Adrenal gland (tissue), 9 donors: ENCODE measurements at regions not wholly inside any gene's neighbourhood (a gene's known extent, or its start where the extent isn't known, plus 50 kb on each side); places are given as distances from the start of the nearest gene placed in this dataset.

Experiments used
- DNase-seq, 7 donors: peaks; one replicate each; pipeline ENCODE4 v3.0.0-alpha.2; 2019 to 2020
- H3K27ac ChIP-seq, 5 donors: fragments of 200-600 bp; sonication (generic) in 4 of 5; 1 replicate in 3 of 5; 2 replicates in 2 of 5; pipeline versions ENCODE4 v1.5.1 to v1.8.0; 2016 to 2020; ENCODE audit warnings: mild to moderate bottlenecking in 1 of 5
- H3K27me3 ChIP-seq: fragments of 200-600 bp; 2 replicates; pipeline ENCODE4 v1.8.0; 2021
- H3K36me3 ChIP-seq, 2 donors: fragments of 200-600 bp; replicated peaks in 1 of 2; 1 replicate in 1 of 2; 2 replicates in 1 of 2; pipeline versions ENCODE4 v1.5.1 to v1.8.0; 2018 to 2022
- H3K4me1 ChIP-seq, 2 donors: fragments of 200-600 bp; replicated peaks in 1 of 2; 1 replicate in 1 of 2; 2 replicates in 1 of 2; pipeline versions ENCODE4 v1.5.1 to v1.8.0; 2018 to 2021
- H3K4me3 ChIP-seq, 4 donors: fragments of 200-600 bp; sonication (generic) in 3 of 4; one replicate each; pipeline ENCODE4 v1.5.1; 2016 to 2018
- H3K9me3 ChIP-seq, 3 donors: fragments of 200-600 bp; sonication (generic) in 1 of 3; replicated peaks in 1 of 3; 1 replicate in 2 of 3; 2 replicates in 1 of 3; pipeline versions ENCODE4 v1.5.1 to v1.8.0; 2016 to 2021
- POLR2A ChIP-seq, 2 donors: fragments of 450-650 bp; IDR thresholded peaks; one replicate each; pipeline ENCODE4 v1.6.1; 2017; ENCODE audit warnings: antibody characterized with exemption in 2 of 2, mild to moderate bottlenecking in 2 of 2, moderate library complexity in 1 of 2
- WGBS, 4 donors: extraction: QIAGEN DNeasy Blood & Tissue Kit in 2 of 4; methylation state at CpG; one replicate each; pipeline versions ENCODE4 v1.1.5 to v1.1.7; 2013 to 2017; 5-methylcytosine and 5-hydroxymethylcytosine counted together
- intact Hi-C, 2 donors: fragments of 100-400 bp; cut with DNase I; formaldehyde crosslinking; loops; one replicate each; pipeline versions ENCODE4 v1.14.1 to v1.15.0; 2022 to 2023
- TF ChIP-seq, protein P1 (sequence below), 6 experiments: fragments of 450-650 bp in 4 of 6; fragments of 200-600 bp in 2 of 6; sonication (generic) in 1 of 6; IDR thresholded peaks; 1 replicate in 5 of 6; 2 replicates in 1 of 6; pipeline versions ENCODE4 v1.5.1 to v1.8.0; 2016 to 2021; ENCODE audit warnings: antibody characterized with exemption in 6 of 6, mild to moderate bottlenecking in 2 of 6, moderate library complexity in 1 of 6
- donor health status: healthy with polysubstance abuse.
- donor health status: Bipolar disorder and iron deficiency.
- donor health status: DM: yes; HTN: yes; CAD: no.
- donor health status: DM: no; HTN: no; CAD: no.
- donor health status: DM: no; HTN: no; CAD: no.

DNA sequence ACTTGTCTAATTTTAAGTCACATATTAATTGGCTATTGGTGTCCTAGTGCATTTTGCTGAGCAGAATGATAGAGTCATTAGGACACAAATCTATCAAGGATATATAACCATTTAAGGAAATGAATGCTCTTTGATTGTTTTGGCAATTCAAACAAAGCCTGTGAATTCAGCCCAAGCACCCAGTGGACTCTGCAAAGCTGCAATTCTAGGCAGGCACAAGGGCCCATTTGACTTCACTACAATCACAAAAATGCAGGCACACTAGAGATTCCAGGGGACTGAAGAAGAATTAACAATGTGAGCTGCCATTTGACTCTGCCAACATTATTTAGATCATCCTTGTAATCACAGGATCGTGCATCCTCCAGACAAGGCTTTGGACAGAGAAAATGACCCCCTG, 544.2 kb upstream of the PHF14 start:
- H3K4me3 ChIP-seq = no peak overlapping the region
- H3K36me3 ChIP-seq = no peaks in the 10 kb centered on the region
- WGBS, 4 donors = 50 to 73% (median 61%) methylated on average over 1 of the region's 1 CpG
- H3K27ac ChIP-seq = no peak overlapping the region
- no peaks in the 10 kb centered on the region for H3K27me3 ChIP-seq
- H3K4me1 ChIP-seq = no peaks in the 10 kb centered on the region
- intact Hi-C loops = no loop called here
- no peak for DNase-seq
- no peaks in the 10 kb centered on the region for H3K9me3 ChIP-seq
- TF ChIP-seq POLR2A (IDR thresholded peaks at IDR 0.05) = no peak
- TF ChIP-seq, protein P1, sequence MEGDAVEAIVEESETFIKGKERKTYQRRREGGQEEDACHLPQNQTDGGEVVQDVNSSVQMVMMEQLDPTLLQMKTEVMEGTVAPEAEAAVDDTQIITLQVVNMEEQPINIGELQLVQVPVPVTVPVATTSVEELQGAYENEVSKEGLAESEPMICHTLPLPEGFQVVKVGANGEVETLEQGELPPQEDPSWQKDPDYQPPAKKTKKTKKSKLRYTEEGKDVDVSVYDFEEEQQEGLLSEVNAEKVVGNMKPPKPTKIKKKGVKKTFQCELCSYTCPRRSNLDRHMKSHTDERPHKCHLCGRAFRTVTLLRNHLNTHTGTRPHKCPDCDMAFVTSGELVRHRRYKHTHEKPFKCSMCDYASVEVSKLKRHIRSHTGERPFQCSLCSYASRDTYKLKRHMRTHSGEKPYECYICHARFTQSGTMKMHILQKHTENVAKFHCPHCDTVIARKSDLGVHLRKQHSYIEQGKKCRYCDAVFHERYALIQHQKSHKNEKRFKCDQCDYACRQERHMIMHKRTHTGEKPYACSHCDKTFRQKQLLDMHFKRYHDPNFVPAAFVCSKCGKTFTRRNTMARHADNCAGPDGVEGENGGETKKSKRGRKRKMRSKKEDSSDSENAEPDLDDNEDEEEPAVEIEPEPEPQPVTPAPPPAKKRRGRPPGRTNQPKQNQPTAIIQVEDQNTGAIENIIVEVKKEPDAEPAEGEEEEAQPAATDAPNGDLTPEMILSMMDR (IDR thresholded peaks at IDR 0.05) = no peak

DNA sequence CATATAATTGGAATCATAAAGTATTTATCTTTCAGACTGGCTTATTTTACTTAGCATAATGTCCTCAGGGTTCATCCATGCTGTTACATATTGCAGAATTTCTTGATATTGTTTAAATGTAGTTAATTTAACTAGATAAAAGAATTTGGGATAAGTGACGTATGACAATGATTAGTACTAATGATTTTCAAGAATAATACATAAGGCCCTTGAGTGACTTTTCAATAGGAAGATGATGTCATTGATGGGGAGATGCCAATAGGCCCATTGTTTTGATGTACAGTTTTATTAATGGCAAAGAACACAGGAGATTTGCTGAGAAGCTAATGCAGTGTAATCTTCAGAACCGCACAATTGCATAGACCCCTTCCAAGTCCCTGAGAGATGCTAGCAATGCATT, 537.4 kb upstream of the PHF14 start:
- intact Hi-C loops = no loop called here
- Histone ChIP-seq H3K27ac (no peak overlapping the region), H3K9me3 (no peaks in the 10 kb centered on the region), H3K4me1 (no peaks in the 10 kb centered on the region), H3K27me3 (no peaks in the 10 kb centered on the region), H3K36me3 (no peaks in the 10 kb centered on the region), H3K4me3 (no peak overlapping the region)
- TF ChIP-seq, protein P1 (IDR thresholded peaks at IDR 0.05) = no peak
- TF ChIP-seq POLR2A (IDR thresholded peaks at IDR 0.05) = no peak
- no peak for DNase-seq
- WGBS, 4 donors = 84 to 96% (median 89%) methylated on average over 2 of the region's 2 CpGs

DNA sequence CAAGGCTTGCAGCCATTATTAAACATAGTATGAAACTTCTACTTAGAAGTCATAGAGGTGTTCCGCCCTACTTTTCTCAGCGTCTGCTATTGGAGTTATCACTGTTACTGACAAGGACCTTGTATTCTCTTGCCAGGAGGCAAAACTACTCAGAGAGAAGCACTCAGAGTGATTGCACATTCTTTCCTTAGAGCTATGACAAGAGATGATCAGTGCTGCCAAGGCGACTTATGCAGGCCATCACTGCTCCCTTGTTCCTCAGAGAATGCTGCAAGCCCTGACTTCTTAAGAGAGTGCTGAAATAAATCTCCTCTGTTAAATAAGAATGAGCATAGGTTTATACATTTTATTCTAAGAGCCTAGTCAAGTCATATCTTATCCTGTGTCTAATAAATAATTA, 534.6 kb upstream of the PHF14 start:
- H3K27me3 ChIP-seq = no peaks in the 10 kb centered on the region
- 62 to 77% (median 68%) methylated on average over 3 of the region's 3 CpGs for WGBS, 4 donors
- intact Hi-C loops = no loop called here

DNA sequence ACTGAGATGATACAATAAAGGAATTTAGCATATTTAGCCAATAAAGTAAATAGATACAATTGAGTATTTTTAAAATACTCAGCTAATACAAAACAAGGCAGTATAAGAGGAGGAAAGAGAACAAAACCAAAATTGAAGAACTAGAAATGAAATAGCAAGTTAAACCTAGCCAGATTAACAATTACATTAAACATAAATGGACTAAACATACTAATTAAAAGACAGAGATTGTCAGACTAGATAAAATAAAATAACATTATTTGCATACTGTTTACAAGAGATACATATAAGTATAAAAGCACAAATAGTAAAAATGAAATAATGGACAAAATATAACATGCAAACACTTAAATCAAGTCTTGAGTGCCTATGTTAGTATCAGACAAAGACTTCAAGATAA, 517.7 kb upstream of the PHF14 start:
- intact Hi-C loops = no loop called here
- TF ChIP-seq POLR2A (IDR thresholded peaks at IDR 0.05) = no peak
- TF ChIP-seq, protein P1 (IDR thresholded peaks at IDR 0.05) = no peak

More for the DNA sequence above, 534.6 kb upstream of the PHF14 start:
- no peaks in the 10 kb centered on the region for H3K4me1 ChIP-seq
- no peak overlapping the region for H3K4me3 ChIP-seq
- TF ChIP-seq POLR2A (IDR thresholded peaks at IDR 0.05) = no peak
- TF ChIP-seq, protein P1 (IDR thresholded peaks at IDR 0.05) = no peak
- no peaks in the 10 kb centered on the region for H3K9me3 ChIP-seq
- no peak for DNase-seq
- H3K27ac ChIP-seq = no peak overlapping the region
- H3K36me3 ChIP-seq = no peaks in the 10 kb centered on the region

More for the DNA sequence above, 517.7 kb upstream of the PHF14 start:
- no peaks in the 10 kb centered on the region for H3K27me3 ChIP-seq
- DNase-seq = no peak
- peaks cover 0 to 8% (median 0%) of the 10 kb centered on the region in 3 donors for H3K9me3 ChIP-seq
- H3K36me3 ChIP-seq = no peaks in the 10 kb centered on the region
- no peak overlapping the region for H3K4me3 ChIP-seq
- no peaks in the 10 kb centered on the region for H3K4me1 ChIP-seq
- H3K27ac ChIP-seq = no peak overlapping the region
